GM12865 (cell line): ENCODE measurements at regions not wholly inside any gene's neighbourhood (a gene's known extent, or its start where the extent isn't known, plus 50 kb on each side); places are given as distances from the start of the nearest gene placed in this dataset.

Experiments
- DNase-seq: peaks from one replicate; pipeline ENCODE4 v3.0.0; 2010; ENCODE audit warnings: low read depth
- H3K4me3 ChIP-seq: 2 replicates; pipeline ENCODE4 v1.5.1; 2011; ENCODE audit warnings: mild to moderate bottlenecking, low read depth, low read length, control low read depth
- CTCF ChIP-seq: IDR thresholded peaks from 2 replicates; pipeline ENCODE4 v1.5.1; 2011; ENCODE audit warnings: low read length, control low read depth, low read depth, inconsistent platforms; ENCODE audit not compliant: insufficient read depth; ENCODE audit errors: missing control alignments

GRCh38 chr4:121526509-121526908 is 145.7 kb upstream of the QRFPR start:
- no peak overlapping the region for H3K4me3 ChIP-seq
- TF ChIP-seq CTCF: no peak

GRCh38 chr4:121519236-121519838 is 138.5 kb upstream of the QRFPR start:
- H3K4me3 ChIP-seq: no peak overlapping the region
- no peak for DNase-seq
- TF ChIP-seq CTCF: no peak

More at GRCh38 chr4:121526509-121526908, 145.7 kb upstream of the QRFPR start:
- DNase-seq: no peak

GRCh38 chr4:121517241-121517640 is 136.4 kb upstream of the QRFPR start:
- no peak for TF ChIP-seq CTCF
- DNase-seq: no peak
- H3K4me3 ChIP-seq: no peak overlapping the region

- TF ChIP-seq CTCF: peak; percentile 2
- DNase-seq: no peak
- H3K4me3 ChIP-seq: no peak overlapping the region
These were observed 133.6 kb upstream of the QRFPR start for GRCh38 chr4:121514443-121514842.

- TF ChIP-seq CTCF: no peak
- DNase-seq: peak; percentile 35
- H3K4me3 ChIP-seq: no peak overlapping the region
These were observed 129.6 kb upstream of the QRFPR start for GRCh38 chr4:121510341-121510874.

GRCh38 chr4:121485190-121485804 is 104.5 kb upstream of the QRFPR start:
- no peak for DNase-seq
- H3K4me3 ChIP-seq: no peak overlapping the region
- TF ChIP-seq CTCF: no peak
